Stimulated activated CD8-positive, alpha-beta memory T cell treated with anti-CD3 and anti-CD28 coated beads, Interleukin-2, amount 100 ng/mL, for 48 hours (primary cell): ENCODE measurements at regions not wholly inside any gene's neighbourhood (a gene's known extent, or its start where the extent isn't known, plus 50 kb on each side); places are given as distances from the start of the nearest gene placed in this dataset.

Experiments
- DNase-seq, 2 donors: peaks; one replicate each; pipeline ENCODE4 v3.0.0-alpha.2; 2020; ENCODE audit warnings: low read depth in 2 of 2

DNA sequence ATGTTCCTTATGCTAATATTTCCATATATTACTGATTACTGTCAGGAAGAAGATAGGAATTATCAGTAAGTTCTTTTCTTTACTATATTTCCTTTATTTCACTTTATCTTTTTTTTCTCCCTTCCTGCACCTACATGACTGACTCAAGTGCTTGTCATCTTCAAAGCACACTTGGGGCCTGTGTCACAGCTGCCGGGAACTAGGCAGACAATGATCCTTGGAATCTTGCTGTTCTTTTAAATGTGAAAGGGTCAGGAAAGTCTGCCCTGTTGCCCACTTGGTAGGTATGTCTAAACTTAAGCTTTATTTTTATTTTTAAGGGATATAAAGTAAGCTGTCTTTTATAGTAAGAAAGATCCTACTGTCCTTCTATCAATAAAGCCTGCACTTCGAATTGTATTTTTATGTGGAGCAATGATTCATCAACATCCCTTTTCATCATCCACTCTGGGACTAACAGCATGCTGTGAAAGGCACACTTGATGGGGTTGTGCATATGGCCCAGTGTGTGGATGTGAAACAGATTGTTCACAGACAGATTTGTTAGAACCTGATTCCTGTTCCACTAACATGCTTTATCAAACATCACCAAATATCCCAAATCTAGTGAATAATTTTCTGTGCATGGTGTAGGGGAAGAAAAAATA lies 556.9 kb downstream of the DNAJB9 start:
- no peak for DNase-seq

DNA sequence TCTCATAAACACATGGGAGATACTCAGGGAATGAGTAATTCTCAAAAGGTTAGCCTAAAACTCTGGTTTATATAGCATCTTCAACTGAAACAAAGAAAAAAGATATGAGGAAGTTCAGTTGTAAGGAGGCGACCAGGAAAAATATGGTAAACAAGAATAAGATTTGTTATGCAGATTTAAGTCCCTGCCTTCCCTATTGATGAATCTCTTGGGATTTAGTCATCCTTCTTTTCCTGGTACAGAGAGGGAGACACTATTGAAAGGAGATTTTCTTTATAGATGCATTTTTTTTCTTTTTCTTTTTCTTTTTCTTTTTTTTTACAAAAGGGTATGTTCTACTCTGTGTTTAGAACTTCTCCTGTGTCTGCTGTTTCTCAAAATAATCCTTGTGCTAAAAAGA lies 557.5 kb downstream of the DNAJB9 start:
- no peak for DNase-seq

DNA sequence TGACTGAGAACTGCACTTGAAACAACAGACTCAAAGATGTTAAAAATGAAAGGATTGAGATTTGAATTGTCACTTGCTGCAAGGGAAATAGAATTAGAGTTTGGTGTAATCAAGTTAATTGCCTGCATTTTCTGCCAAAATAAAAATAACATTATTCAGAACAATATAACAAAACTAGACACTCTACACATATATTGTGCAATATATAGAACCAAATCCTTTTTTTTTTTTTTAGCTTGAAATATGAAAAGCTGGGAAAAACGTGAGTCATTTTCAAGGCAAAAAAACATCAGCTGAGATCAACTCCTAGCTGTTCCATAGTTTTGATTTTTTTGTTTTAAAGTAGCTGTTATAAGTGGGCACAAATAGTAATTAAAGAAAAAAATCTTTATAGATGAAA lies 561.5 kb downstream of the DNAJB9 start:
- DNase-seq, result no peak

DNA sequence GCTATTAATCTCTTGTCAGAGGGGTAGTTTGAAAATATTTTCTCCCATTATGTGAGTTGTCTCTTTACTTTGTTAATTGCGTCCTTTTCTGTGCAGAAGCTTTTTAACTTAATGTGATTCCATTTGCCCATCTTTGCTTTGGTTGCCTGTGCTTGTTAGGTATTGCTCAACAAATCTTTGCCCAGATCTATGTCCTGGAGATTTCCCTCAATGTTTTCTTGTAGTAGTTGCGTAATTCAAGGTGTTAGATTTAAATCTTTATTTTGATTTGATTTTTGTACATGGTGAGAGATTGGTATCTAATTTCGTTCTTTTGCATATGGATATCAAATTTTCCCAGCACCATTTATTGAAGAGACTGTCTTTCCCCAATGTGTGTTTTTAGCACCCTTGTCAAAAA lies 567.2 kb downstream of the DNAJB9 start:
- DNase-seq, result no peak

DNA sequence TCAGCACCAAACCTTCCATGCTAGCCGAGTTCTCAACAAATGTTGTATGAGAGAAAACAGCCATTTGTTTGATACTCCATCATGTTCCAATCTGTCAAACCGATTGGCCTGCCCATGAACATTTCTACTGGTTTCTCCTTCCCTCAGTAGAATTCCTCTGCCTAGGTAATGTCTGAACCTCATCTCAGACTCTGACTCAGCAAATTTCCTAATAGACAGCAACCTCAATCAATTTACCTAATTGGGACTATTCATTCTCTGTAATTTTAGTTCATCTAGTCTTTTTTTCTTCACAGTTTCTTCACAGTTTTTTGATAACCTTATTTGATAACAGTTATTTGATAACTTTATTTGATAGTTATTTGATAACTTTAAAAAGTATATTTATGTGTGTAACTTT lies 585.1 kb downstream of the DNAJB9 start:
- DNase-seq, result no peak

DNA sequence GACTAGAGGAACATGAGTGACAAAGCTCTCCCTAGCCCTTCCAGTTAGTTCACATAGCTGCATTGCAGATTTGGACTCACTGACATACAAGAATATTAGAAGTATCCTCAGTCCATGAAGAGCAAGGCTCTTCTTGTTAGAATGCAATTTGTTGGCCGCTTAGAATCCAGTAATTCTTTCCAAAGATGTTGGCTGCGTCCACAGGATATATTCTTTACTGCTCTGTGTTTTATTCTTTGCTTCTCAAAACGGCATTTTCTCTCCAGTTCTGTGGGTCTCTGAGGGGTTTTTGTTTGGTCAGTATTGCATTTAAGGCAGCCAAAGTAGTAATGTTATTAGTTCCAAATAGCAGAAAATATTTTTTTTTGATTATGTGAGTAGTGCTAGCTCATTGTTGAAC lies 588.6 kb downstream of the DNAJB9 start:
- DNase-seq, result no peak

DNA sequence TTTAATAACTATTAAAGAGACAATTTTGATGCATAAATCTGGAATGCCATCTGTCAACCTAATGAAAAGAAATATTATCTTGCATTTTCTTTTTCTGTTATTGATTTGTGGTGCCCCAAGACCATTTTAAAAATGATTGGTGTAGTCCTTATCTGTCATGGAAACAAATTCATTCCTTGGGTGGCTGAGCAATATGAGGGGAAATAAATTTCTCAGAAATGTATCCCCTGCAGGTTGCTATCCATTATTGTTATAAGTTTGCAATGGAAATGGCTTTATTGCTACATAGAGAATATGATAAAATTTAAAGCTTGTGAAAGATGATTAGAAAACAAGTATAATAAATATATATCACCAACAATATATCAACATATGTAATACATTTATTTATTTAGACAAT lies 607.0 kb downstream of the DNAJB9 start:
- DNase-seq, result no peak

DNA sequence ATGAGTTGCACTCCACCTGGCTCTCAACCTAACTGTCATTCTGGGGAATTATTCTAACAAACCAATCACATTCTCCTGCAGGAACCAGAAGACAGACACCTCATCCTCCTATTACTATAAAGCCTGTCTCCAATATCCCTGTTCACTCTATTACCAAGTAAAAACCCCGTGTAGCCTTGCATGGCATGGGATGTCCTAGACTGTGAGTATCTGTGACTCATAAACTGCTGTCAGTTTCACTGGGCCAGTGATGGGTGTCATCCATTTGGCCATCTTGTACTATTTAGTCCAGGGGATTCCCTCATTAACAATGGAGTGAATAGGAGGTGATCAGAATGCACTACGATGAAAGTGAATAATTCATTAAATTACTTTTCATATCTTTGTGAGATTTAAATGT lies 608.7 kb downstream of the DNAJB9 start:
- no peak for DNase-seq

DNA sequence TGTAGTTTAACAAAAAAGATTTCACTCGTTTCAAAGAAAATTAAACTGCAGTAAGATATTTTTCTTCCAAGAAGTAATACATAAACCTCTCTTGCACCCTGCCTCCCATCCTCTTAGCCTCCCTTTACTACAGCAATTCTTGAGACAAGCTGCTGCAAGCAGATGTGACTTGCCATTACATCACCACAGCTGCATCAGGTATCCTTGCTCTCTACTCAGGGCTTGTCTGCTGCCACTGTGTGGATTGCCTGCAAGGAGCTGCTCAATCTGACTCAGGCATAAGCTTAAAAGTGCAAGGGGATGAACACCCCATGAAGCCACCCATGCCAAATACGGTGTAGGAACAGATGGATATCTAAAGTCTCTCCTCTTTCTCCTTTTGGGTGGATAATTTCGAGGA lies 609.9 kb downstream of the DNAJB9 start:
- DNase-seq, result no peak

DNA sequence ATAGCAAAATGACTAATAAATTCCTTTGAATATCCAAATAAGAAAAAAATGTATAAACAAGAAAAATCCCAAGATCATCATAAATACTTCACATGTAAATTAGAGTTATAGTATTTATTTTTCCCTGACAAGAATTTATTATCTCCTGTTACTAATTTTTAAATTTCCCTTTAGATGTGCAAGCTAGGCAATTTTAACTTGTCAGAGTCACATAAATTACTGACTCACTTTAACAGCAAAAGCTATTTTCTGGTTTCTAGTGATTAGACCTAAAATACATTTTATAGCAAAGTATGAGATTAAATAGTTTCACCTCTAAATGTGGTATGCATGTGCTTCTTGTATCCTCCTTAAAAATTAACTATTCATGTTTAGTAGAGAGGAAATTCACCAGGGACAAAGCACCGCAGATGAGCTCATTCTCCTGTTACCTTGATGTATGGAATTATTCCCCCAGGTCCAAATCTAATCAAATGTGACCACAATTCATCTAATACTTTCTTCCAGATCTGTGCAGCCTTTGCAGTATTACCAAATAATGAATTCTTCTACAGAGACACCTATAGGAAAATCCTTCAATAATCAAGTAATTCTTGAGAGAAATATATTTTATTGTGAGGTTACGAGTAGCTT lies 621.2 kb downstream of the DNAJB9 start:
- no peak for DNase-seq

DNA sequence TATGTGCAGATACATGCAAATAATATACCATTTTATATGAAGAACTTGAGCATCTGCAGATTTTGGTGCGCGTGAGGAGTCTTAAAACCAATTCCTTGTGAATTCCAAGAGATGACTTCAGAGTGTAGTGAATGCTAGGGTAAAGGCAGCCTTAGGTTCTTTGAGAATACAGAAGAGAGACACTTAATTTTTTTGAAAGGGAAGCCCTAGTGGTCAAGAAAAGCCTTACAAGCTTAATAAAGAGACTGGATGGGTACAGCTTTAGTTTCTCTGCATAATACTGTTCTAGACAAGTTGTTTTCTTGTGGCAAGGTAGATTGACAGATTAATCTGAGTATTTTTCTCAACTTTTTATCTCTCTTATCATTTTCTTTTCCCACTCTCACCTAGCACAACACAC lies 636.5 kb downstream of the DNAJB9 start:
- DNase-seq, result no peak

DNA sequence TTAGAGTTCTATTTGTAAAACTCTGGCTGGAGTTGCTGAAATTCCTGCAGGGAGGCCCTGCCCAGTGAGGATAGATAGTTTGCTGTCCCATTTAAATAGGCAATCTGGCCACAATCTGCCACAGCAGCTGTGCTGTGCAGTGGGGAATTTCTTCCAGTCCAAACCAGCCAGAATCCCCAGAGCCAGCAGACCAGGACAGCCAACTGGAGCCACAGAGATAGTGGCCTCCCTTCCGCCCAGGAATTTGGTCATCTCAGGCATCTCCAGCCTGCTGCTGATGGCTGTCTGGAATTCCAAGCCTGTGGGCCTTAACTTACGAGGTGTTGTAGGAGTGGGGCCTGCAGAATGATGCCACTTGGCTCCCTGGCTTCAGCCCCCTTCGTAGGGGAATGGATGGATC lies 643.4 kb downstream of the DNAJB9 start:
- DNase-seq, result no peak

DNA sequence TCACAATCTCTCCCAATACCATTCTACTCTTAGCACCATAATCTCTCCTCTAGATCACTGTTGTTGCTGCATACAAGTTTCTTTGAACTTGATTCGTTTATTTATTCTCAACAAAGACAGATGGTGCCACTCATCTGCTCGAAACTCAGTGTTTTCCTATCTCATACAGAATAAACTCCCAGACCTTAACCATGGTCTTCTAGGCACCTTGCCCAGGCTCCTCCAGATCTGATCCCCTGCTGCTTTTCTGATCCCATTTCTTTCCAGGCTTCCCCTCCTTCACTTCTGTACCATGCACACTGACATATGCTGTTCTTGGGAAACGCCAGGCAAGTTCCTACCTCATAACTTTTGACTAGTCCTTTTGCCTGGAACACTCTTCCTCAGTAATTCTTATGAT lies 645.7 kb downstream of the DNAJB9 start:
- DNase-seq, result no peak

DNA sequence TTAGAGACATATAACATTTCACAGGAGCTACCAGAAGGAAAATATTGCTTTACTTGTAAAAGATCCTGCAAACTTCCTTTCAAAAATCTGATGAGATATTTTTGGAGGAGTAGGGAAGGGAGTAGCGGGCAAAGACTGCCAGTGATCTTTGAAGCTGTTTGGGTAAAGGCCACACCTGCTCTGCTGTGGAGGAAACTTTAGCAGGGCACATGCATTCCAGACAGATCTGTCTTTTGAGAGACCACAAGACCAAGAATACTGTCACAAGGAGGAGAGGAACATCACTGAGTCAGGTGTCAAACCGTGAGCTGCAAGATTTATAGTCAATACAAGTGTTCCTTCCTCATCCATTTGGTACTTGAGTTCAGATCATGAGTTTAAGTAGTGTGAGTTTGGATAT lies 654.4 kb downstream of the DNAJB9 start:
- DNase-seq, result no peak

DNA sequence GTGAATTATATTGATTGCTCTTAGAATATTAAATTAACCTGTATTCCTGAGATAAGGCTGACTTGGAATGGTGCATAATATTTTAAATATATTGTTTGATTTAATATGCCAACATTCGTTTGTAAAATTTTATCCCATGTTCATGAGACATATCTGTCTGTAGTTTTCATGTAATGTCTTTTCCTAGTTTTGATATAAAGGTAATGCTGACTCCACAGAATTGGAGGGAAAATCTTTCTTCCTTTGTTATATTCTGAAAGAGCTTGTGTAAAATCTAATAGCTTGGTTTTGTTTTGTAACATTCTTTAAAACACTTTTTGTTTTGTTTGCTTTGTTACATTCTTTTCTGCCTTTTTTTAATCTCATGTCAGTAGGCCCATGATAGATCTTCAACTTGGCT lies 657.0 kb downstream of the DNAJB9 start:
- DNase-seq, result no peak

DNA sequence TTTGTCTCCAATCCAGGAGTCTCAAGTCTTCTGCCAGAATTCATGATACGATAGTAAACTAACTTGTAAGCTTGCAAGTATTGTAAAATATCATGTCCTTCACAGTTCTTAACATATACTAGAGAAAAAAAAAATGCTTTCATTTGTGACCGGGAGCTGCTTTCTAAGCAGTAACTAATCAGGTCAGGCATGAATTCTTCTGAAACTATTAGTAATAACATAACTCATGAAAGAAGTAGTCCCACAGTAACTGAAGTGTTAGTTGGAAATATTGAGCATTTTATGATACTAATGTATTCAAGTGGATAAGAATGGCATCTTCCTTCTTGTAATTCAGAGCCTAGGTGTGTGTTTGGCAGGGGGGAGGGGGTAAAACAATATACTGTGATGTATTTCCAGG lies 665.6 kb downstream of the DNAJB9 start:
- no peak for DNase-seq

DNA sequence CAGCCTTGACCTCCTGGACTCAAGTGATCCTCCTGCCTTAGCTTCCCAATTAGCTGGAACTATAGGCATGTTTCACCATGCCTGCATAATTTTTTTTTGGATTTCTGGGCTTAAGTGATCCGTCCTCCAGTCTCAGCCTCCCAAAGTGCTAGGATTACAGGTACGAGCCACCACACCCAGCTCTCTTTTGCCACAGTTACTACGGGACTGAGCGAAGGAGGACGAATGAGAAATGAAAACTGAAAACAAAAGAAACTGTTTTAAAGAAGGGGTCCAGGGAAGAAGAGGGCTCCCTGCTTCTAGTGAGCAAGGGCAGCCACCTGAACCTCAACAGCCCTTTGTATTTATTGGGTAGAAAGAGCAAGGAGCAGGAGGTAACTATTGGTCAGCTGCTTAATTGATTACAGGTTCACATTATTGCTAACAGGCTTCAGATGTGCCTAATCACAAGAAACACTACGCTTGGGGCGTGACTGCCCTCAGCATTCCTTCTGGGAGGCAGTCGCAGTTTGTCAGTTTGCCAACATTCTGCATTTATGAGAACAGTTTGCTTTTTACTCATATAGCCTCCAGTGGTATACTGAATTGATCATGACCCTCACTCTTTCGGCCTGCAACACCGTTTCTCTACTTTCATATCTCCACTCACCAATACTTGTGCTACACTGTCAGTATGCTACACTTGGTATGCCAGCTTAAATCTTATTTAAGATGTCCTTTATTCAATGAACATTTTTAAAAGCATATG lies 676.8 kb downstream of the DNAJB9 start:
- DNase-seq, result no peak

DNA sequence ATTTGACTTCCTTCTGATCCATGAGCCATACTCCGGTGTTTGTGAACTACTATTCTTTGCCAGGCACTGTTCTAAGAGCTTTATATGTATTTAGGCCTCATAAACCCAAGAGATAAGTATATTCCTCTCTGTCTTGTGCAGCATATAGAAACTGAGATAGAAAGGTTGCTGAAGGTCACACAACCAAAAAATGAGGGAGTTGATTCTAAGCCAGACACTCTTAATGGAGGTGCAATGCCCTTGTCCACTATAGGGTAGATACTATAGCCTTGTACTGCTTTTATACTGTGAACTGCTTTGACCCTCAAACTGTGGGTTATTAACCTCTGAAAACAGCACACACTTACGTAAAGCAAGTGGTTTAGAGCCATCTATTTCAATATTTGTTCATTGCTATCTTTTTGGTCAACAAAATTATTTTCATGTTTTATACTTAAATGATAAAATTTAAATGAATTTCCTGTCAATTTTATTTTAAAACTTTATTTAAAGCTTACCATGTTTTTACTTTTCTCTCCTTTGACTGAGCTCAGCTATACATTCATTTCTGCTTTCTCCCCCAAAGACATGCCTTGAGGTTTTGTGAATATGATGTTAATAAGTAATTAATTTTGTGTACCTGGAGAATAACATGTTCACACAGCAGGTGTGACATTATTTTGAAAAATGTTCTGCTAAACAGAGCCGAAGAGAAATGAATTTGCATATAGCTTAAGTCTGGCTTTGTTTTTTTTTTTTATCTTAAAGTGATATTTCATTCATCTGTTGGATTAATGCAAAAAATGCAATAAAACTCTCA lies 687.3 kb downstream of the DNAJB9 start:
- DNase-seq, result no peak

DNA sequence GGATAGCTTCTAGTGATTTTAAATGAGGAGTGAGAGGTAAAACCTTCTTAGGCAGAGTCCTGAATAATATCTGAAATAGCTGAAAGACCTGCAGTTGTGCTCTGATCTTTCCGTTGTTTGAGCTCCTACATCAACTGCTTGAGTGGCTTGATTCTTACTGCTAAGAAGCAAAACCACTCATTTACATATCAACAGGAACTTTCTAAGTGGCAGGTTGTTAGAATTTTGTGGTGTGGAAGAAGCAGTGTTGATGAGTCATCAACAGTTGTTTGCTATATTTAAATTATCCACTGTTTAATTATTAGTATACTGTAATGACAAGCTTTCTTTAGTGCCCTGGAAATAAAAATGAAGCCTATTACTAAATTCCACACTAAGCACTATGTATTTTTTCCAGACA lies 689.5 kb downstream of the DNAJB9 start:
- DNase-seq, result no peak

DNA sequence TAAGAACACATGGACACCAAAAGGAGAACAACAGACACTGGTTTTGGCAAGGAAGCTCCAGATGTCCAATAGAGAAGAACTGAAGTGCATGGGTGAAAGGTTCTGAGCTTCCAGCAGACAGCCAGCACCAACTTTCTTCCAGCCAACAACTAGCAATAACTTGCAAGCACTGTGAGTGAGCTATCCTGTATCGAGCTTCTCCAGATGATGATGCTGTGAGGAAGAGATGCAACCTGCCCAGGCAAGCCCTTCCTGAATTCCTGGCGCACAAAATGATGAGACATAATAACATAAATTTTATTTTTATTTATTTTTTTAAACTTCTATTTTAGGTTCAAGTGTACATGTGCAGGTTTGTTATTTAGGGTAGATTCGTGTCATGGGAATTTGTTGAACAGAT lies 692.1 kb downstream of the DNAJB9 start:
- no peak for DNase-seq

DNA sequence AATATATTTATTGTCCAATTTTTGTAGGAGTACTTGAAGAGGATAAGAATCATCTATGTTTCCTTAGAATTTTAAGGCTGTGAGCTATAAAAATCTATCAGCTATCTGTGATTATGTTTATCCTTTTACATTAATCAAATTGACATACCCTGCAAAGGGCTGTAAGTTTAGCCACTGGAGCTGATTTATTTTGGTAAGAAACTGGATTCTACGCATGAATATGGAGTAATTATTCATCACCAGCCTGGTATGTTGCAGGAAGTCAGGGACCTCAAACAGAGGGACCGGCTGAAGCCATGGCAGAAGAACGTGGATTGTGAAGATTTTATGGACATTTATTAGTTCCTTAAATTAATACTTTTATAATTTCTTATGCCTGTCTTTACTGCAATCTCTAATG lies 696.9 kb downstream of the DNAJB9 start:
- no peak for DNase-seq

DNA sequence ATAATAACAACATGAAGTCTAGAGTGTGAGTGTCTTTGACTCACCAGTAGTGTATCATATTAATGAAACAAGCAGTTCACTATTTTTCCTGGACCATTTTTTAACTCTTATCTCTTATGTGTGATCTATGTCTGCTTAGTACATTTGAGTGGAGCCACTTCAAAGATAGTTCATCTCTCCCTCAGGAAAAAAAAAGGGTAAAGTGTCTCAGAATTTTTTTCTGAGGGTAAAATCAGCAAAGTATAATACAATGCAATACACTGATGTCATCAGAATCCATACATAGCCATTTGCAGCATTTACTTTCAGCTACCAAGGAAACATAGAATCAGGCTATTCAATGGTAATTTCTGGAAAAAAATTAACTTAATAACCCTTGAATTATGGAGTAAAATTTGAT lies 706.7 kb downstream of the DNAJB9 start:
- no peak for DNase-seq

DNA sequence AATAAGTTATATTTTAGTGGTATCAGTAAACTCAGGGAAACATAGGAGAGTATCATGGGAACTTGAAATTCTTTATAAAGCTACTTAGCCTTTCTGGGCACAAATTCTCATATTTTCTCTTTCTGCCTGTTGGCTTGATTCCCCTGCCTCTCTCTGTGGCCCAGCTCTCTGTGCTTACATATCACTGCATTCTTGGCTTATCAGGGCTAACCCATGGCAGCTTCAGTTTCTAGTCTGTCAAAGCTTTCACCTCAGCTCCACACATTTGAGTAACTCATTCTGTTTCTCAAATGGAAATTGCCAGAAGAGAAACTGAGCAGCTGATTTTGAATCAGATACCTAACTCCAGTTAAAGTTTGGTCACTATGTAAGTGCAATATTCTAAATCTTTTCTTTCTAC lies 713.1 kb downstream of the DNAJB9 start:
- DNase-seq, result no peak
